Calu3 (cell line): ENCODE measurements at regions not wholly inside any gene's neighbourhood (a gene's known extent, or its start where the extent isn't known, plus 50 kb on each side); places are given as distances from the start of the nearest gene placed in this dataset.

ENCODE experiments used
- BruUV-seq: library from RNA; stranded (reverse); fragments of 400-500 nt; replicated peaks from 2 replicates; lab custom pipeline; 2021; lab: Mats Ljungman, UMichigan
- CTCF ChIA-PET: fragments of 300-600 bp; sonication (Branson Sonifier 250); formaldehyde crosslinking; loops from one replicate; lab custom pipeline; 2022; ENCODE audit warnings: antibody characterized with exemption; lab: Charles Lee
- DNase-seq: peaks from one replicate; pipeline ENCODE4 v3.0.0; 2022
- H3K27ac Mint-ChIP-seq: one replicate; pipeline ENCODE4 v1.8.0; 2022; ENCODE audit warnings: mixed read lengths; ENCODE audit not compliant: unreplicated experiment
- H3K27me3 Mint-ChIP-seq: one replicate; pipeline ENCODE4 v1.8.0; 2022; ENCODE audit warnings: mixed read lengths; ENCODE audit not compliant: unreplicated experiment
- H3K36me3 Mint-ChIP-seq: one replicate; pipeline ENCODE4 v1.8.0; 2022; ENCODE audit warnings: mild to moderate bottlenecking, moderate library complexity, mixed read lengths; ENCODE audit not compliant: insufficient read depth, unreplicated experiment
- H3K4me1 Mint-ChIP-seq: one replicate; pipeline ENCODE4 v1.8.0; 2022; ENCODE audit warnings: mild to moderate bottlenecking, low read depth, mixed read lengths; ENCODE audit not compliant: unreplicated experiment
- H3K4me3 Mint-ChIP-seq: one replicate; pipeline ENCODE4 v1.8.0; 2022; ENCODE audit warnings: mild to moderate bottlenecking, low read depth, moderate library complexity, mixed read lengths; ENCODE audit not compliant: unreplicated experiment
- H3K9me3 Mint-ChIP-seq: one replicate; pipeline ENCODE4 v1.8.0; 2022; ENCODE audit warnings: low read depth, mixed read lengths; ENCODE audit not compliant: unreplicated experiment
- intact Hi-C: fragments of 100-400 bp; cut with micrococcal nuclease; formaldehyde crosslinking; loops from one replicate; pipeline ENCODE4 v1.10.0; 2022; ENCODE audit not compliant: unreplicated experiment
- TF ChIP-seq, protein P1 (sequence below): fragments of 200-600 bp; IDR thresholded peaks from one replicate; pipeline ENCODE4 v1.8.0; 2022; ENCODE audit warnings: antibody characterized with exemption; ENCODE audit not compliant: unreplicated experiment

DNA sequence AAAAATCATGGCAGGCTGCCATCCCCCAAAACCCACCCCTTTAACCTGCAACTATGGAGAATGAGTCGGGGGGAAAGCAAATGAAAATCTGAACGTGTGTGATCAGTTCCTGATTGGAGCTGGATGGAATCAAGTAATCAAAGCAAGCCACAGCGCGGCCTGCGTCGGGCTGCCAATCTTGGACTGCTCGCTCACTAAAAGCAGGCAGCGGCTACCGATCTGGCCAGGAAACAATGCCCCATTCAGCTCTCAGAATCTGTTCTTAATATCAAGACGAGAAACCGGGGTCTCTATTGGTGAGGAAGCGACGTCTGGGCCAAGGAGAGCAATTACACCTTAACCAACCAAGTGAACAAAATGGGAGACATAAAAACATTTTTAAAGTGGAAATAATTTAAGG, 472.2 kb downstream of the SOX6 start:
- intact Hi-C loops = no loop called here

DNA sequence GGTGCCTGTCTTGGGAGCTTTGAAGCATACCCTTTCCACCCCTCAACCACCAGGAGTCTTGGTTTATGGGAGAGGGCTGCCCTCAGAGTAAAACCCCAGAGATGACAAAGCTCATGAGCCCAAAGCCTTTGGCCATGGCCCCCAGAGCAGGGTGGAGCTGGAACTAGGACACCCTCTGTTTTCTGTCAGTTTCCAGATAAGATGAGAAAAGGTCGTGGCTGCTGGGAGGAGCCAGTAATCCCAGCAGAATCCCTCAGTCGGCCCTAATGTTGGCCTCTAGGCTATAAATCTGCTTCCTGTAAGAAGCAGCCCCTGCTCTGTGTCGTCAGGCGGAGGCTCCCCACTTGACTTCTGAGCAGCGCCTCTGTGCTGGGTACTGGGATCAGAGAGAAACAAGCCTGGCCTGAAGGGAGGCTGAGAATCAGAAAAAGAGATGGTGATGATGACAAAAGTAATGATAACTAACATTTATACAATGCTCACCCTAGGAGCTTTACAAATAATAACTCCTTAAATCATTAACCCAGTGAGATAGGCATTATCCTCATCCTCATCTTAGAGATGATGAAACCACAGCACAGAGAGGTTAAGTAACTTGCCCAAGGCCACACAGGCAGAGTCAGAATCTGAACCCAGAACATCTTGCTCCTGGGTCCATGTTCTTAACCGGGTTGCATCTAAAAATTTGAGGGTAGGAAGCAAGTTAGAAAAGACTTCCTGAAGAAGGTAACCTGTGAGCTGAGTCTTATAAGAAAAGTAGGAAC, 471.4 kb downstream of the SOX6 start:
- Mint-ChIP-seq H3K4me1 (no peaks in the 10 kb centered on the region), H3K27ac (no peak overlapping the region)

More for the DNA sequence above, 472.2 kb downstream of the SOX6 start:
- Mint-ChIP-seq H3K27me3 (no peaks in the 10 kb centered on the region), H3K4me3 (no peak overlapping the region), H3K27ac (no peak overlapping the region), H3K36me3 (no peaks in the 10 kb centered on the region), H3K9me3 (peaks cover 3% of the 10 kb centered on the region), H3K4me1 (peaks cover 3% of the 10 kb centered on the region)
- CTCF ChIA-PET = no interaction called here
- no peak for DNase-seq
- TF ChIP-seq, protein P1, sequence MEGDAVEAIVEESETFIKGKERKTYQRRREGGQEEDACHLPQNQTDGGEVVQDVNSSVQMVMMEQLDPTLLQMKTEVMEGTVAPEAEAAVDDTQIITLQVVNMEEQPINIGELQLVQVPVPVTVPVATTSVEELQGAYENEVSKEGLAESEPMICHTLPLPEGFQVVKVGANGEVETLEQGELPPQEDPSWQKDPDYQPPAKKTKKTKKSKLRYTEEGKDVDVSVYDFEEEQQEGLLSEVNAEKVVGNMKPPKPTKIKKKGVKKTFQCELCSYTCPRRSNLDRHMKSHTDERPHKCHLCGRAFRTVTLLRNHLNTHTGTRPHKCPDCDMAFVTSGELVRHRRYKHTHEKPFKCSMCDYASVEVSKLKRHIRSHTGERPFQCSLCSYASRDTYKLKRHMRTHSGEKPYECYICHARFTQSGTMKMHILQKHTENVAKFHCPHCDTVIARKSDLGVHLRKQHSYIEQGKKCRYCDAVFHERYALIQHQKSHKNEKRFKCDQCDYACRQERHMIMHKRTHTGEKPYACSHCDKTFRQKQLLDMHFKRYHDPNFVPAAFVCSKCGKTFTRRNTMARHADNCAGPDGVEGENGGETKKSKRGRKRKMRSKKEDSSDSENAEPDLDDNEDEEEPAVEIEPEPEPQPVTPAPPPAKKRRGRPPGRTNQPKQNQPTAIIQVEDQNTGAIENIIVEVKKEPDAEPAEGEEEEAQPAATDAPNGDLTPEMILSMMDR = no peak
- no TSS peak for BruUV-seq

GRCh38 chr11:15885854-15886253, 470.5 kb downstream of the SOX6 start:
- BruUV-seq = no TSS peak
- CTCF ChIA-PET = no interaction called here
- TF ChIP-seq, protein P1 = no peak
- H3K36me3 Mint-ChIP-seq = no peaks in the 10 kb centered on the region
- H3K9me3 Mint-ChIP-seq = no peaks in the 10 kb centered on the region
- no peak for DNase-seq
- no peak overlapping the region for H3K4me3 Mint-ChIP-seq
- no peak overlapping the region for H3K27ac Mint-ChIP-seq
- no peaks in the 10 kb centered on the region for H3K4me1 Mint-ChIP-seq
- no peaks in the 10 kb centered on the region for H3K27me3 Mint-ChIP-seq
- intact Hi-C loops = no loop called here

More for the DNA sequence above, 471.4 kb downstream of the SOX6 start:
- no peak for DNase-seq
- Mint-ChIP-seq H3K9me3 (no peaks in the 10 kb centered on the region), H3K27me3 (no peaks in the 10 kb centered on the region), H3K4me3 (no peak overlapping the region), H3K36me3 (no peaks in the 10 kb centered on the region)
- intact Hi-C loops = no loop called here
- BruUV-seq = no TSS peak
- TF ChIP-seq, protein P1 = no peak
- CTCF ChIA-PET = no interaction called here

DNA sequence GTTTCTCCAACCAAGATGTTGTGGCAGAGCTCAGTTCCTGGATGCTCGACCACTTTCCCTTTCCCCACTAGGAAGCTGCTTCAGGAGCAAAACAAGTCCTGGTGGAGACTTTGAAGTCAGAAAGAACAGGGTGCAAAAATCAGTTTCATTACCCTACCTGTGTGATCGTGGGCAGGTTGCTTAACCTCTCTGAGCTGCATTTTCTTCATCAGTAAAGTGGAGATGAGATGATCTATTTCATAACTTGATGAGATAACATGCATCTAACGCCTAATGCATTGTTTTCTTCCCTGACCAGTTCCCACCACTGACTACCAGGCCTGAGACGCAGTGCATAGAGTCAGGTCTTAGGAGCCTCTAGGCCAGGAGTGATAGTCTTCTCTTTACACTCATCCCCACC, 470.0 kb downstream of the SOX6 start:
- no peak overlapping the region for H3K4me3 Mint-ChIP-seq
- no peaks in the 10 kb centered on the region for H3K4me1 Mint-ChIP-seq
- no peak for DNase-seq
- intact Hi-C loops = no loop called here
- H3K36me3 Mint-ChIP-seq = no peaks in the 10 kb centered on the region
- H3K9me3 Mint-ChIP-seq = no peaks in the 10 kb centered on the region
- no peaks in the 10 kb centered on the region for H3K27me3 Mint-ChIP-seq
- BruUV-seq = no TSS peak
- H3K27ac Mint-ChIP-seq = no peak overlapping the region
- CTCF ChIA-PET = no interaction called here
- TF ChIP-seq, protein P1 = no peak
